ENCODE measurements at regions not wholly inside any gene's neighbourhood (a gene's known extent, or its start where the extent isn't known, plus 50 kb on each side); places are given as distances from the start of the nearest gene placed in this dataset.

- TF ChIP-seq POLR2AphosphoS5 (IDR thresholded peaks at IDR 0.05): no peak
- TF ChIP-seq CTCF (IDR thresholded peaks at IDR 0.05): no peak
- TF ChIP-seq POLR2A (IDR thresholded peaks at IDR 0.05): no peak
Measured at GRCh38 chr10:36728626-36729025, 396.8 kb upstream of the ANKRD30A start.
